GM21515 (cell line): ENCODE measurements at regions not wholly inside any gene's neighbourhood (a gene's known extent, or its start where the extent isn't known, plus 50 kb on each side); places are given as distances from the start of the nearest gene placed in this dataset.
"Not testable (repeated sequence)": the region's sequence is repeated elsewhere in the genome, so short reads cannot be mapped to it uniquely, and the experiment has no call there.

Experiments used
- ATAC-seq: cut with Tn5 transposase; IDR thresholded peaks from one replicate; pipeline ENCODE4 v1.9.1; 2021; ENCODE audit not compliant: unreplicated experiment

GRCh38 chr5:12667818-12668217 lies 763.6 kb upstream of the CTNND2 start:
- ATAC-seq, result not testable (repeated sequence)

GRCh38 chr5:12665772-12666171 lies 761.5 kb upstream of the CTNND2 start:
- not testable (repeated sequence) for ATAC-seq

GRCh38 chr5:12662545-12663314 lies 758.5 kb upstream of the CTNND2 start:
- no peak for ATAC-seq

GRCh38 chr5:12661617-12662370 lies 757.5 kb upstream of the CTNND2 start:
- no peak for ATAC-seq

- ATAC-seq, result not testable (repeated sequence)
Observed at GRCh38 chr5:12660279-12661107, 756.2 kb upstream of the CTNND2 start.

- no peak for ATAC-seq
Observed at GRCh38 chr5:12659686-12660085, 755.4 kb upstream of the CTNND2 start.

- no peak for ATAC-seq
Observed at GRCh38 chr5:12658871-12659446, 754.7 kb upstream of the CTNND2 start.

- not testable (repeated sequence) for ATAC-seq
Observed at GRCh38 chr5:12657914-12658474, 753.7 kb upstream of the CTNND2 start.

- ATAC-seq, result no peak
Observed at GRCh38 chr5:12655675-12656074, 751.4 kb upstream of the CTNND2 start.

- no peak for ATAC-seq
Observed at GRCh38 chr5:12652201-12652600, 748.0 kb upstream of the CTNND2 start.

- ATAC-seq, result no peak
Observed at GRCh38 chr5:12648558-12648957, 744.3 kb upstream of the CTNND2 start.

GRCh38 chr5:12647613-12648012 lies 743.4 kb upstream of the CTNND2 start:
- ATAC-seq, result no peak

- no peak for ATAC-seq
Observed at GRCh38 chr5:12645582-12645981, 741.3 kb upstream of the CTNND2 start.

GRCh38 chr5:12636209-12636608 lies 732.0 kb upstream of the CTNND2 start:
- ATAC-seq, result no peak

- no peak for ATAC-seq
Observed at GRCh38 chr5:12626556-12626955, 722.3 kb upstream of the CTNND2 start.

GRCh38 chr5:12625667-12626263 lies 721.5 kb upstream of the CTNND2 start:
- no peak for ATAC-seq

- no peak for ATAC-seq
Observed at GRCh38 chr5:12624776-12625560, 720.7 kb upstream of the CTNND2 start.

GRCh38 chr5:12623408-12623807 lies 719.2 kb upstream of the CTNND2 start:
- ATAC-seq, result no peak

- ATAC-seq, result no peak
Observed at GRCh38 chr5:12616093-12616492, 711.8 kb upstream of the CTNND2 start.
